Heart left ventricle (tissue), 16 donors: ENCODE measurements at regions not wholly inside any gene's neighbourhood (a gene's known extent, or its start where the extent isn't known, plus 50 kb on each side); places are given as distances from the start of the nearest gene placed in this dataset.
"Not testable (repeated sequence)": the region's sequence is repeated elsewhere in the genome, so short reads cannot be mapped to it uniquely, and the experiment has no call there.

Source experiments
- ATAC-seq, 4 donors: fragments of 200-7000 bp; cut with Tn5 transposase; one replicate each; pipeline ENCODE4 v1.9.1; 2020 to 2022; ENCODE audit warnings: moderate library complexity in 4 of 4, mild to moderate bottlenecking in 3 of 4, moderate number of reproducible peaks in 1 of 4
- DNase-seq, 5 donors: peaks; one replicate each; pipeline ENCODE4 v3.0.0-alpha.2; 2020
- H3K27ac ChIP-seq, 12 donors: fragments of 200-600 bp; sonication (generic) in 4 of 12; one replicate each; pipeline versions ENCODE4 v1.5.0 to v1.8.0; 2016 to 2022; ENCODE audit warnings: mild to moderate bottlenecking in 2 of 12
- H3K27me3 ChIP-seq, 9 donors: fragments of 200-600 bp; sonication (generic) in 2 of 9; one replicate each; pipeline versions ENCODE4 v1.5.1 to v1.8.0; 2016 to 2022; ENCODE audit warnings: mild to moderate bottlenecking in 3 of 9
- H3K36me3 ChIP-seq, 9 donors: fragments of 200-600 bp; sonication (generic) in 2 of 9; one replicate each; pipeline versions ENCODE4 v1.5.0 to v1.8.0; 2018 to 2022; ENCODE audit warnings: mild to moderate bottlenecking in 2 of 9
- H3K4me1 ChIP-seq, 12 donors: fragments of 200-600 bp; sonication (generic) in 4 of 12; one replicate each; pipeline versions ENCODE4 v1.5.0 to v1.8.0; 2016 to 2022; ENCODE audit warnings: mild to moderate bottlenecking in 3 of 12
- H3K4me3 ChIP-seq, 12 donors: fragments of 200-600 bp; sonication (generic) in 4 of 12; one replicate each; pipeline versions ENCODE4 v1.5.0 to v1.8.0; 2017 to 2022; ENCODE audit warnings: mild to moderate bottlenecking in 9 of 12, moderate library complexity in 4 of 12
- H3K9me3 ChIP-seq, 12 donors: fragments of 200-600 bp; sonication (generic) in 4 of 12; one replicate each; pipeline versions ENCODE4 v1.5.0 to v1.8.0; 2016 to 2022; ENCODE audit warnings: mild to moderate bottlenecking in 1 of 12
- POLR2A ChIP-seq, 2 donors: fragments of 450-650 bp; IDR thresholded peaks; one replicate each; pipeline ENCODE4 v1.6.1; 2017; ENCODE audit warnings: antibody characterized with exemption in 2 of 2, mild to moderate bottlenecking in 2 of 2, moderate library complexity in 2 of 2
- WGBS, 4 donors: extraction: QIAGEN DNeasy Blood & Tissue Kit in 2 of 4; methylation state at CpG; one replicate each; pipeline versions ENCODE4 v1.1.5 to v1.1.7; 2013 to 2018; 5-methylcytosine and 5-hydroxymethylcytosine counted together
- intact Hi-C, 10 donors: fragments of 100-400 bp; cut with DNase I; formaldehyde crosslinking; loops; one replicate each; pipeline versions ENCODE4 v1.11.1 to v1.14.2; 2022
- TF ChIP-seq, protein P1 (sequence below), 12 donors: fragments of 200-600 bp; sonication (generic) in 4 of 12; IDR thresholded peaks; one replicate each; pipeline versions ENCODE4 v1.5.0 to v1.8.0; 2018 to 2022; ENCODE audit warnings: antibody characterized with exemption in 12 of 12, mild to moderate bottlenecking in 5 of 12
- donor health status: ischemic (EF 13 %, LVEDD 7.1; RV severe dilation, severe dysfunction).
- donor health status: healthy with polysubstance abuse.
- donor health status: DM: no; HTN: yes; CAD: no.
- donor health status: DM: no; HTN: no; CAD: no.
- donor health status: ischemic (EF 25% LVEDD 6.9; RV normal size, moderate dysfunction).
- donor health status: ischemic (EF 25% LVEDD 5.7; RV mildly dilated, moderate dysfunction).
- donor health status: healthy.
- donor health status: DM: yes; HTN: yes; CAD: no.
- donor health status: ischemic (EF 35%, LVEDD 5.7; RV mildly dilated, moderate dysfunction).
- donor health status: nonischemic (EF 11% LVEDD 7.7; RV severe dilation, severe dysfunction).
- donor health status: DM: yes; HTN: yes; CAD: no.
- donor health status: PGD.
- donor health status: ischemic (EF 29% LVEDD 5.4; RV normal size, mild dysfunction).
- donor health status: nonischemic (EF 23%, LVEDD 6.1; RV moderate dilation, normal function).

DNA sequence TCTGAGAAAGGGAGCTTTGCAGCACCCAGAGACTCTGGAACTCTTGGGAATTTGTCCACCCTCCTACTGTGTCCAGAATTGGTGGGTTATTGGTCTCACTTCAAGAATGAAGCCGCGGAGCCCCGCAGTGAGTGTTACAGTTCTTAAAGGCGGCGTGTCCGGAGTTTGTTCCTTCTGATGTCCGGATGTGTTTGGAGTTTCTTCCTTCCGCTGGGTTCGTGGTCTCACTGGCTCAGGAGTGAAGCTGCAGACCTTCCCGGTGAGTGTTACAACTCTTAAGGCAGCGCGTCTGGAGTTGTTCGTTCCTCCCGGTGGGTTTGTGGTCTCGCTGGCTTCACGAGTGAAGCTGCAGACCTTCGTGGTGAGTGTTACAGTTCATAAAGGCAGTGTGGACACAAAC is 824.7 kb downstream of the LRRTM4 start:
- H3K27ac ChIP-seq, intact Hi-C loops, H3K4me1 ChIP-seq, H3K27me3 ChIP-seq, H3K9me3 ChIP-seq, DNase-seq, H3K4me3 ChIP-seq, ATAC-seq, H3K36me3 ChIP-seq: not testable (repeated sequence)
- 90 to 94% (median 93%) methylated on average over 17 of the region's 17 CpGs for WGBS, 4 donors

DNA sequence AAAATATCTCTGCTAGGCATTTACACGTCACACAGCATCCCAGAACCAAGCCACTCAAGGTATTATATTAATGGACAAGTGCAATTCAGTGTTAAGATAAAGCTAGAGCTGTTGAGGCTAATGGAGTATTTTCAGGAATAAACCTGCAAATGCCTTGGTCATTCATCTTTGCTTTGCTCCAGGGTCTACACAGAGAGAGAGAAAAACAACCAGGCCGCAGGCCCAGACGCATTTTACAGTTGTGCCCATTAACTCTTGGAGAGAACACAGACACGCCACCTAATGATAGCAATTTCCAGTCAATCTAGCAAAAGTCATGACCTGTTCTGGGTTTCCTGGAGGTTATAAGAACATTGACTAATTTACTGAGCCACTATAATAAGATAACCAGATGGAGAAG is 829.3 kb downstream of the LRRTM4 start:
- intact Hi-C loops, result no loop called here
- 71 to 78% (median 75%) methylated on average over 4 of the region's 4 CpGs for WGBS, 4 donors

GRCh38 chr2:76688732-76689131 is 833.4 kb downstream of the LRRTM4 start:
- Histone ChIP-seq H3K27ac (no peak overlapping the region), H3K27me3 (no peaks in the 10 kb centered on the region), H3K36me3 (no peaks in the 10 kb centered on the region), H3K4me1 (no peaks in the 10 kb centered on the region), H3K4me3 (no peak overlapping the region), H3K9me3 (no peaks in the 10 kb centered on the region)
- WGBS, 4 donors, result 72 to 75% (median 72%) methylated on average over 1 of the region's 1 CpG
- intact Hi-C loops, result no loop called here
- DNase-seq (no peak), ATAC-seq (no peak)
- TF ChIP-seq, protein P1, sequence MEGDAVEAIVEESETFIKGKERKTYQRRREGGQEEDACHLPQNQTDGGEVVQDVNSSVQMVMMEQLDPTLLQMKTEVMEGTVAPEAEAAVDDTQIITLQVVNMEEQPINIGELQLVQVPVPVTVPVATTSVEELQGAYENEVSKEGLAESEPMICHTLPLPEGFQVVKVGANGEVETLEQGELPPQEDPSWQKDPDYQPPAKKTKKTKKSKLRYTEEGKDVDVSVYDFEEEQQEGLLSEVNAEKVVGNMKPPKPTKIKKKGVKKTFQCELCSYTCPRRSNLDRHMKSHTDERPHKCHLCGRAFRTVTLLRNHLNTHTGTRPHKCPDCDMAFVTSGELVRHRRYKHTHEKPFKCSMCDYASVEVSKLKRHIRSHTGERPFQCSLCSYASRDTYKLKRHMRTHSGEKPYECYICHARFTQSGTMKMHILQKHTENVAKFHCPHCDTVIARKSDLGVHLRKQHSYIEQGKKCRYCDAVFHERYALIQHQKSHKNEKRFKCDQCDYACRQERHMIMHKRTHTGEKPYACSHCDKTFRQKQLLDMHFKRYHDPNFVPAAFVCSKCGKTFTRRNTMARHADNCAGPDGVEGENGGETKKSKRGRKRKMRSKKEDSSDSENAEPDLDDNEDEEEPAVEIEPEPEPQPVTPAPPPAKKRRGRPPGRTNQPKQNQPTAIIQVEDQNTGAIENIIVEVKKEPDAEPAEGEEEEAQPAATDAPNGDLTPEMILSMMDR (IDR thresholded peaks at IDR 0.05), result no peak
- TF ChIP-seq POLR2A (IDR thresholded peaks at IDR 0.05), result no peak

More for the DNA sequence above, 829.3 kb downstream of the LRRTM4 start:
- no peak for TF ChIP-seq POLR2A (IDR thresholded peaks at IDR 0.05)
- TF ChIP-seq, protein P1 (IDR thresholded peaks at IDR 0.05), result no peak
- no peaks in the 10 kb centered on the region for H3K27me3 ChIP-seq
- no peak overlapping the region for H3K27ac ChIP-seq
- DNase-seq (no peak), ATAC-seq (no peak)
- H3K9me3 ChIP-seq, result no peaks in the 10 kb centered on the region
- no peaks in the 10 kb centered on the region for H3K36me3 ChIP-seq
- no peaks in the 10 kb centered on the region for H3K4me1 ChIP-seq
- no peak overlapping the region for H3K4me3 ChIP-seq

DNA sequence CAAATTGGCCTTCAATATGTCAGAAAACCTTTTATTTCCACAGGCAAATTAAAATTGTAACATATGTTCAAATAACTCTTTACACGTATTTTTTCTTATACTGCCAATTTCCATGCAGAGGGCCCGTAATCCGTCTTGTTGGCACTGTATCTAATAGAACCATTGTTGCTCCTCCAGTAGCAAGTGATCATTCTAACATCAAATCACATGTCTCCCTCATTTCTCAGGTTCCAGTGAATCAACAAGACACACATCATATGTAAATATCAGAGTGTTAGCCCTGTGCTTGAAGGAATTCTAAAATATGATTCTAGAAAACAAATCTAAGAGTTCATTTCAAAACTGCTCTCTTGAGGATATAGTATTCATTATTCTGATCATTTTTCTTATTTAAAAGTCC is 834.3 kb downstream of the LRRTM4 start:
- intact Hi-C loops, result no loop called here
- TF ChIP-seq, protein P1 (IDR thresholded peaks at IDR 0.05), result no peak
- TF ChIP-seq POLR2A (IDR thresholded peaks at IDR 0.05), result no peak
- no peaks in the 10 kb centered on the region for H3K9me3 ChIP-seq
- H3K4me1 ChIP-seq, result no peaks in the 10 kb centered on the region
- H3K36me3 ChIP-seq, result no peaks in the 10 kb centered on the region
- ATAC-seq (no peak), DNase-seq (no peak)
- no peak overlapping the region for H3K4me3 ChIP-seq
- 89 to 96% (median 93%) methylated on average over 3 of the region's 3 CpGs for WGBS, 4 donors
- no peak overlapping the region for H3K27ac ChIP-seq
- H3K27me3 ChIP-seq, result no peaks in the 10 kb centered on the region

GRCh38 chr2:76684756-76685155 is 837.4 kb downstream of the LRRTM4 start:
- no peak for DNase-seq
- intact Hi-C loops, result no loop called here
- 23 to 39% (median 31%) methylated on average over 6 of the region's 6 CpGs for WGBS, 4 donors
- Histone ChIP-seq H3K36me3 (no peaks in the 10 kb centered on the region), H3K4me3 (no peak overlapping the region), H3K4me1 (no peaks in the 10 kb centered on the region), H3K27ac (no peak overlapping the region), H3K27me3 (no peaks in the 10 kb centered on the region), H3K9me3 (no peaks in the 10 kb centered on the region)
- no peak for TF ChIP-seq POLR2A (IDR thresholded peaks at IDR 0.05)
- TF ChIP-seq, protein P1 (IDR thresholded peaks at IDR 0.05), result no peak
- peak in 1 of 4 donors; percentile 28 for ATAC-seq
